HG03064 (cell line): ENCODE measurements at regions not wholly inside any gene's neighbourhood (a gene's known extent, or its start where the extent isn't known, plus 50 kb on each side); places are given as distances from the start of the nearest gene placed in this dataset.

Source experiments
- ATAC-seq: cut with Tn5 transposase; IDR thresholded peaks from one replicate; pipeline ENCODE4 v1.9.1; 2021; ENCODE audit warnings: low read depth; ENCODE audit not compliant: unreplicated experiment

DNA sequence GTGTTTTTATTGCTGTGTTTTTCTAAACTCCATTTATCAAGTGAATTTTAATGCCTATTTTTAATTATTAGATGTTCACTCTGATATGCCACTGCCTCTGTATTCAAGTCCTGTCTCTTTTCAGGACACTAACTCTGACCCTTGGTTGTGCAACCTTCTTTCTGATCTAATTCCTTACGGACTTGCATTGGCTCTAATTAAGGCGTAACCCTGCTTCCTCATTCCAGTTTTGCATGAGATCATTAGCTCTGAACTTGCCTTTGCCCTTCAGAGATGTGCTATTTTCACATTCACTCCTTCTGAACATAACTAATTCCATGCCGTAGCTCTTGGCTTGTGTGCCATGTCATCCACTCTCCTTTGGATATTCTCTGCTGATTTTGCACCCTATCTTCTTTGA lies 162.5 kb upstream of the TMEFF2 start:
- ATAC-seq = no peak

DNA sequence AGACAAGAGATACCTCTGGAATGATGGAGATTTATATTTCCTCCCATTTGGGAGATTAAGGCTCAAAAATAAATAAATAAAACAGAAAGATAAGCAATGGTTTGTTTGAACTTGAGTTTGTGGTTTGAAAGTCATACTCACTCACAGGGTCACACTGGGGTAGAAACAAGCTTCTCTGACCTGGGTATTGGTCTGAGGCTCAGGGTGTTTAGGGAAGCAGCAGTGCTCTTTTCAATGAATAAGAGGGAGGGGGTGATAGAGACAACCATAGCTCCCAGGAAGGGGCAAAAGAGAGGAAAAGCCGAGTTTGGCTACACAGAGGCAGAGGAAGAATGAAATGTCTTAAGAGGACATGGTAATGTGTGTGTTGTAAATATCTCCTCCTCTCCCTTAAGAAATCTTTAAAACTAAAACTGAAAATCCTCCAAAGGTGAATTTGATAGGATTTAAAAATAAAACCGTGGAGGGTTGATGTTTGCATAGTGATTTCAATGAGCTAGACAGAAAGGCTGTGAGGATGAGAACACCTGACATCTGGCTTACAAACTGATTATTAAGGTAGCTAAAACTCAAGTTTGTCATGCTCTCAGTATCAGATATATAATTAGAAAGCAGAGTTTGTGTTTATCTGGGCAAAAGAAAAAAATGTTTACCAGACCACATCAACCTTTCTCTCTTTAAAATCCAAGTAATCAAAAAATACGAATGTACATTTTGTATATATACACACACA lies 159.9 kb upstream of the TMEFF2 start:
- no peak for ATAC-seq

DNA sequence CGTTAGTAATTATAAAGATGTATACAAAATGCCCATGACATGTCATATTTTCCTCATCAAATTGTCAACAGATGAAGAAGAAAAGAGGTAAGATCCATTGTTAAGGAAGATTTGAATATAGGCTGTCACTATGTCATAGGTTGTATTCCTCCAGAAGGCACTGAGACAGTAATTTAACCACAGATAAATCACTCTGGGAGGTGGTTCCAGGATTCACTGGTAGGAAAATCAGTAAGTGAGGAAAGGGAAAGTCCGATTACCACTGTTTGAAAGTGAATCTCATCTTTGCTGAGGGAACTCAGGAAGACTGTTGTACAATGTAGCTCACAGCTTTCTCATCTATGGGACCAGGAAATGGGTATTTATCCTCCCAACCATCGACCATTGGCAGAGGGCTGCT lies 152.8 kb upstream of the TMEFF2 start:
- ATAC-seq = no peak

DNA sequence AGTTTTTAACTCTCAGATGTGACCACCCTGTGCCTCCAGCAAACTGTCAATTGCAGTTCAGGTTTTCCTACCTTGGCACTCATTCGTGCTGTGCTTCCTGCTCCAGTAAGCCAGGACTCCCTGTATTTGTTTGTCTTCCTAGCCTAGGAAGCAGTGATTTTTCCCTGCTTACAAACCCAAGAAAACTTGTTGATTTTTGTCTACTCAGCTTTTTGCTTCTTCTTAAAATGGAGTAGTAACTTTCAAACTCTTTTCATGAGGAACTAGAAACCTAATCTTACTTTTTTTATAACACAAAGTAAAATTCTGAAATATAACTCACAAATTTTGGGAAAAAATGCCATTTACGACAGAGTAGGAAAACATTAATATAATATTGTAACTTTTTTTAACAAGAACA lies 150.6 kb upstream of the TMEFF2 start:
- no peak for ATAC-seq

GRCh38 chr2:192333642-192334041 lies 138.9 kb upstream of the TMEFF2 start:
- ATAC-seq = no peak

- no peak for ATAC-seq
Observed at GRCh38 chr2:192328297-192328696, 133.6 kb upstream of the TMEFF2 start.

GRCh38 chr2:192327576-192327975 lies 132.8 kb upstream of the TMEFF2 start:
- ATAC-seq = no peak

GRCh38 chr2:192315543-192315942 lies 120.8 kb upstream of the TMEFF2 start:
- no peak for ATAC-seq

DNA sequence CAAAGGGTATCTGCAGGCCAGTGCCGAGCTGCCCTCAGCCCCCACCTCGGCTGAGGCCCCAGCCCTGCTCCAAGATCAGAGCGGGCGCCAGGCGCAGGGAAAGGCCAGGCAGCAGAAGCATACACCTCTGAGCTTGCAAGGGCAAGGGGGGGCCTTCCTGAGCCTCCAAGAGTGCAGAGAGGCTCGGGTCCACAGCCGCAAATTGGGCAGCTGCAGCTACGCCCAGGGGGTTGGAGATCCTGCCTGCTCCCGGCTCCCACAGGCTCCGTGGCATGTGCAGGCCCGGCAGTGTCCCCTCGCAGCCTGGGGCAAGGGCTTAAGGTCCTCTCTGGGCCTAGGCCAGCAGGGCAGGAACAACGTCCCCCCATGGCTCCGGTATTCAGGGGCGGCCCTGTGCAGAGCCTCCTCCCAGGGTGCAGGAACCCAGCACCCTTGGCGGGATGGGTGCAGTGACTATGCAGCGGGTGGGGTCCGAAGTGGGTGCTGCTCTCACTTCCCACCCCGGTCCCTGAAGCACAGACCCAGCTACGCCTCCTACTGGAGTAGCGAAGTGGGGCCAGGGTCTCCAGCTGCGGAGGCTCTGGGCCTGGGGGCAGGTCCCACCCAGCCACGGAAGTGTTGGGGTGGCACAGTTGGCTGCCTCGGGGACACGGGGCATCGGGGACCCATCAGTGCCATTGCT lies 120.2 kb upstream of the TMEFF2 start:
- no peak for ATAC-seq

- no peak for ATAC-seq
Observed at GRCh38 chr2:192313773-192314172, 119.0 kb upstream of the TMEFF2 start.

- no peak for ATAC-seq
Observed at GRCh38 chr2:192311701-192312460, 117.1 kb upstream of the TMEFF2 start.

GRCh38 chr2:192307530-192307929 lies 112.8 kb upstream of the TMEFF2 start:
- no peak for ATAC-seq

DNA sequence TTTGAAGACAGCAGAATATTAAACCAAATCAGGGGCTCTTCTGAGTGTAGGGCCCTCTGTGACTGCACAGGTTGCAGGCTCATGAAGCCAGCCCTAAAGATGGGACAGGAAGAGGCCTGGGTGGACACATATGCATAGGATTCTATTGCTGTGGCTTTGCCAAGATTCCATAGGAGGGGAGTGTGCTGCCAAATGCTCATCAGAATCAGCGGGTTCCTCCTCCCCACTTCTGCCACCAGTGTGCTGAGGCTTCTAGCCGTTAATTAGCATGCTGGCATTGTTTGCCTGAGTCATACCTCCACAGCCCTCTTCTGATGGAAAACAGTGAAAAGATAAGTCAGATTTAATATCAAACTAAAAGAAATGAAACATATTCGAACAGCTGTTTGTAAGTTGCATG lies 103.9 kb upstream of the TMEFF2 start:
- no peak for ATAC-seq

DNA sequence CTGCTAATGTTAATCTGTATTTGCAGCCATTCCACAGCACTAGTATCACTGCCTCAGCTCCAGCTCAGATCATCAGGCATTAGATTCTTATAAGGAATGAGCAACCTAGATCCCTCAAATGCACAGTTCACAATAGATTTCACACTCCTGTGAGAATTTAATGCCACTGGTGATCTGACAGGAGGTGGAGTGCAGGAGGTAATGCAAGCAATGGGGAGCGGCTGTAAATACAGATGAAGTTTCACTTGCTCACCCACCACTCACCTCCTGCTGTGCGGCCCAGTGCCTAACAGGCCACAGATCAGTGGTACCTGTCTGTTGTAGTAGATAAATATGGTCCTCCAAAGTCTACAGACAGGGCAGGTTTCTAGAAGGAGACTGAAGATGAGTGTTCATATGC lies 97.7 kb upstream of the TMEFF2 start:
- no peak for ATAC-seq

GRCh38 chr2:192288295-192288694 lies 93.6 kb upstream of the TMEFF2 start:
- ATAC-seq = no peak

DNA sequence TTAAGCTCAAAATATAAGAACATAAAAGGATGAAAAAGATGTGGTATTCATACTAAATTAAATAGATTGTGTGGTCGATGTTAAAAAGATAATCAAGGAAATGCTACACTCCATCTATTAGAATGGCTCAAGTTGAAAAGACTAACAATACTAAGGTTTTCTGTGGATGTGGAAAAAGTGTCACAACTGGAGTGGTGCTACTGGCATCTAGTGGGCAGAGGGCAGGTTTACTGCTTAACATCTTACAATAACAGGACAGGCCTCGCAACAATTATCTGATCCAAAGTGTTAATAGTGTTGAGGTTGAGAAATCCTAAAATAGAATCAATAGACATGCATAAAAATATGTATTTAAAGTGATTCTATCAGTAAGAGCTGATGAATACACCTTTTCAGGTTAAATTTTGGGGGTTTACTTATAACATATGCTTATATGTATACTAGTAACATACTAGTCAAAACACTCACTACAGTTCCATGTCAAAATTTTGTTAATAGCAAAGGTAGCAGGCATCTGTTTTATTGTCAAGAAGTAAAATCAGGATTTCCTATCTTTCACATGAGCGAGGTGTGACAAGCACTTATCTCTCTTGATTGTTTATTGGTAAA lies 91.5 kb upstream of the TMEFF2 start:
- no peak for ATAC-seq

DNA sequence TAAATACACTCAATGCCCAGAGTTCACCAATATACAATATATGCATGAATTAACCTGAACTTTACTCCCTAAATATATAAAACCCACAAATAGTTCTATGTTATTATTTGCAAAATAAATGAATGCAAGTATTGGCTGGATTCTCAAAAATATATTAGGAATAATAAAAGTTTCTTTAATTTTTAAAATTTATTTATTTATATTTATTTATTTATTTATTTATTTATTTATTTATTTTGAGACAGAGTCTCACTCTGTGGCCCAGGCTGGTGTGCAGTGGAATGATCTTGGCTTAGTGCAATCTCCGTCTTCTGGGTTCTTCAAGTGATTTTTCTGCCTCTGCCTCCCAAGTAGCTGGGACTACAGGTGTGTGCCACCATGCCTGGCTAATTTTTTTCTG lies 88.7 kb upstream of the TMEFF2 start:
- no peak for ATAC-seq

GRCh38 chr2:192278701-192279100 lies 84.0 kb upstream of the TMEFF2 start:
- no peak for ATAC-seq

- ATAC-seq = no peak
Observed at GRCh38 chr2:192277494-192278109, 82.9 kb upstream of the TMEFF2 start.

DNA sequence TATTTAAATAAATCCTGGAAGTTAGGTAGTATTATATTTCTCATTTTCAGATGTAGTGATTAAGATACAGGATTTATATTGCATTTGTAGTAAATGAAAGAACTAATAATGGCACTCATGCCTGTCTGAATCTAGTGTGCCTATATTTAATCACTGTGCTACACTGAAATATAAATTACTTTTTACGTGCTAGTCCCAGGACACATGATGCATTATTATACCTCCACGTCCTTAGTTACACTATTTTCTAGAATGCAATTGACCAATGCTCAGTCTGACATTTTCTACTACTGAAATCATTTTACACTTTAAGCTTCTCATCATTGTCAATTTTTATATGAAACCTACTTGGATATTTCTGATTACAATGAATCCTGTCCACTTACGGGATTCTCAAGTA lies 80.9 kb upstream of the TMEFF2 start:
- ATAC-seq = no peak

GRCh38 chr2:192267484-192267883 lies 72.8 kb upstream of the TMEFF2 start:
- no peak for ATAC-seq
